MM.1S (cell line): ENCODE measurements at regions not wholly inside any gene's neighbourhood (a gene's known extent, or its start where the extent isn't known, plus 50 kb on each side); places are given as distances from the start of the nearest gene placed in this dataset.

ENCODE experiments used
- DNase-seq: peaks from one replicate; pipeline ENCODE4 v3.0.0-alpha.2; 2015
- H2AFZ ChIP-seq: fragments of 300-600 bp; sonication (generic); 2 replicates; pipeline ENCODE4 v1.6.0; 2016; ENCODE audit warnings: antibody characterized with exemption, low read length
- H3F3A ChIP-seq: fragments of 300-600 bp; sonication (generic); 2 replicates; pipeline ENCODE4 v1.6.1; 2016; ENCODE audit warnings: mild to moderate bottlenecking, antibody characterized with exemption, low read length, moderate library complexity, mixed read lengths; ENCODE audit not compliant: insufficient read depth
- H3K27ac ChIP-seq: fragments of 300-600 bp; sonication (generic); 2 replicates; pipeline ENCODE4 v1.5.1; 2016; ENCODE audit warnings: mild to moderate bottlenecking, low read length
- H3K27me3 ChIP-seq: fragments of 300-600 bp; sonication (generic); replicated peaks from 2 replicates; pipeline ENCODE4 v1.6.0; 2016; ENCODE audit warnings: low read length; ENCODE audit not compliant: insufficient read depth
- H3K36me3 ChIP-seq: fragments of 300-600 bp; sonication (generic); replicated peaks from 2 replicates; pipeline ENCODE4 v1.6.1; 2016; ENCODE audit warnings: mild to moderate bottlenecking, low read length, mixed read lengths; ENCODE audit not compliant: insufficient read depth
- H3K4me1 ChIP-seq: fragments of 300-600 bp; sonication (generic); 2 replicates; pipeline ENCODE4 v1.6.1; 2016; ENCODE audit warnings: low read length, mixed read lengths
- H3K4me2 ChIP-seq: fragments of 300-600 bp; sonication (generic); 2 replicates; pipeline ENCODE4 v1.6.0; 2016; ENCODE audit warnings: low read depth, low read length
- H3K4me3 ChIP-seq: fragments of 300-600 bp; sonication (generic); 2 replicates; pipeline ENCODE4 v1.5.1; 2016; ENCODE audit warnings: low read length, mixed read lengths
- H3K79me2 ChIP-seq: fragments of 300-600 bp; sonication (generic); 2 replicates; pipeline ENCODE4 v1.6.1; 2016; ENCODE audit warnings: mixed run types, low read length, mixed read lengths
- H3K9ac ChIP-seq: fragments of 300-600 bp; sonication (generic); 2 replicates; pipeline ENCODE4 v1.6.1; 2016; ENCODE audit warnings: low read length, mixed read lengths
- H3K9me2 ChIP-seq: fragments of 300-600 bp; sonication (generic); replicated peaks from 2 replicates; pipeline ENCODE4 v1.6.1; 2016; ENCODE audit warnings: mild to moderate bottlenecking, low read length, mixed read lengths; ENCODE audit not compliant: insufficient read depth
- H3K9me3 ChIP-seq: fragments of 300-600 bp; sonication (generic); replicated peaks from 2 replicates; pipeline ENCODE4 v1.6.1; 2016; ENCODE audit warnings: mild to moderate bottlenecking, low read length, mixed read lengths; ENCODE audit not compliant: insufficient read depth
- H4K20me1 ChIP-seq: fragments of 300-600 bp; sonication (generic); 2 replicates; pipeline ENCODE4 v1.6.1; 2016; ENCODE audit warnings: mild to moderate bottlenecking, low read length, moderate library complexity, mixed read lengths; ENCODE audit not compliant: insufficient read depth
- CTCF ChIP-seq: fragments of 300-600 bp; sonication (generic); IDR thresholded peaks from 2 replicates; pipeline ENCODE4 v1.5.1; 2016; ENCODE audit warnings: antibody characterized with exemption, low read length, mixed read lengths
- EZH2 ChIP-seq: fragments of 300-600 bp; sonication (generic); optimal IDR thresholded peaks from 2 replicates; pipeline ENCODE3; 2017; ENCODE audit warnings: low read depth, mild to moderate bottlenecking, antibody characterized with exemption, low read length, mixed read lengths
- EZH2phosphoT487 ChIP-seq: fragments of 300-600 bp; sonication (generic); IDR thresholded peaks from 2 replicates; pipeline ENCODE4 v1.6.1; 2018; ENCODE audit warnings: antibody characterized with exemption, low read length

GRCh38 chr10:4522296-4523000 is 303.6 kb upstream of the AKR1E2 start:
- Histone ChIP-seq H3K9me2 (no peaks in the 10 kb centered on the region), H3K9ac (no peak overlapping the region), H3K4me2 (no peak overlapping the region), H2AFZ (no peak overlapping the region), H3K27ac (no peak overlapping the region), H3K9me3 (no peaks in the 10 kb centered on the region), H3K4me3 (no peak overlapping the region), H3K27me3 (no peaks in the 10 kb centered on the region), H3F3A (no peaks in the 10 kb centered on the region), H4K20me1 (no peaks in the 10 kb centered on the region), H3K79me2 (no peaks in the 10 kb centered on the region), H3K36me3 (no peaks in the 10 kb centered on the region), H3K4me1 (no peaks in the 10 kb centered on the region)
- no peak for DNase-seq
- TF ChIP-seq EZH2 (no peak), CTCF (no peak)

- no peaks in the 10 kb centered on the region for H3K36me3 ChIP-seq
- H3K4me2 ChIP-seq: no peak overlapping the region
- H3K9me3 ChIP-seq: no peaks in the 10 kb centered on the region
- no peak overlapping the region for H3K4me3 ChIP-seq
- no peaks in the 10 kb centered on the region for H4K20me1 ChIP-seq
- DNase-seq: no peak
- H2AFZ ChIP-seq: no peak overlapping the region
- H3K79me2 ChIP-seq: no peaks in the 10 kb centered on the region
- TF ChIP-seq EZH2phosphoT487: no peak
- no peak for TF ChIP-seq CTCF
- TF ChIP-seq EZH2: no peak
- no peaks in the 10 kb centered on the region for H3K27me3 ChIP-seq
- H3K9me2 ChIP-seq: no peaks in the 10 kb centered on the region
- no peak overlapping the region for H3K9ac ChIP-seq
- no peak overlapping the region for H3K27ac ChIP-seq
- no peaks in the 10 kb centered on the region for H3F3A ChIP-seq
- H3K4me1 ChIP-seq: no peaks in the 10 kb centered on the region
These were observed 306.2 kb upstream of the AKR1E2 start for GRCh38 chr10:4519658-4520402.

- no peak overlapping the region for H3K9ac ChIP-seq
- no peaks in the 10 kb centered on the region for H3K36me3 ChIP-seq
- no peaks in the 10 kb centered on the region for H3K4me1 ChIP-seq
- no peak overlapping the region for H3K27ac ChIP-seq
- no peak overlapping the region for H3K4me3 ChIP-seq
- TF ChIP-seq CTCF (no peak), EZH2phosphoT487 (no peak), EZH2 (no peak)
- H3F3A ChIP-seq: no peaks in the 10 kb centered on the region
- H2AFZ ChIP-seq: no peak overlapping the region
- no peak overlapping the region for H3K4me2 ChIP-seq
- no peaks in the 10 kb centered on the region for H4K20me1 ChIP-seq
- H3K27me3 ChIP-seq: no peaks in the 10 kb centered on the region
- DNase-seq: no peak
- H3K79me2 ChIP-seq: no peaks in the 10 kb centered on the region
- H3K9me2 ChIP-seq: no peaks in the 10 kb centered on the region
- no peaks in the 10 kb centered on the region for H3K9me3 ChIP-seq
These were observed 308.3 kb upstream of the AKR1E2 start for GRCh38 chr10:4517746-4518145.
